NB4 (cell line): ENCODE measurements at regions not wholly inside any gene's neighbourhood (a gene's known extent, or its start where the extent isn't known, plus 50 kb on each side); places are given as distances from the start of the nearest gene placed in this dataset.

Experiments used
- MYC ChIP-seq: IDR thresholded peaks from 2 replicates; pipeline ENCODE4 v1.6.1; 2011; ENCODE audit warnings: low read depth, low read length
- POLR2A ChIP-seq: IDR thresholded peaks from 2 replicates; pipeline ENCODE4 v1.6.1; 2011; ENCODE audit warnings: mild to moderate bottlenecking; ENCODE audit not compliant: insufficient read length; ENCODE audit errors: extremely low read depth
- TF ChIP-seq, protein P1 (sequence below): IDR thresholded peaks from one replicate; pipeline ENCODE4 v1.5.1; 2012; ENCODE audit warnings: low read depth, low read length
- TF ChIP-seq, protein P2 (sequence below): IDR thresholded peaks from 2 replicates; pipeline ENCODE4 v1.6.1; 2011; ENCODE audit warnings: low read depth, low read length

DNA sequence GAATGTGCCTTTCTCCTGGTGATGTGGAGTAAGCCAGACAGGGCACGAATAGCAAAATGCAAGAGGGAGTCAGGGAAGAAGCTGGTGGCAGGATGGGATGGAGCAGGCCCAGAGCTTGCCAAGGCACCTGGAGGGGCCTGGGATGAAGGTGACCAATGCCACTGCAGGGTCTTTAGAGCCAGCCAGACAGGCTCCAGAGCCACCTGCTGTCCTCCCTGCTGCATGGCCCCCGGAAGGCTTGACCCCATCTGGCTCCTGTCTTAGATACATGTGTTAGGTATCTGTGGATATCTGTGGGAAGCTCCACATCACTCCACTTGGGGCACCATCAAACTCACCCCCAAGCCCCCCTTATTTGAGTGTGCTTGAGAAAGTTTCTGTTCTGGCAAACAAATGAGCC is 99.9 kb upstream of the ATL2 start:
- TF ChIP-seq, protein P1, sequence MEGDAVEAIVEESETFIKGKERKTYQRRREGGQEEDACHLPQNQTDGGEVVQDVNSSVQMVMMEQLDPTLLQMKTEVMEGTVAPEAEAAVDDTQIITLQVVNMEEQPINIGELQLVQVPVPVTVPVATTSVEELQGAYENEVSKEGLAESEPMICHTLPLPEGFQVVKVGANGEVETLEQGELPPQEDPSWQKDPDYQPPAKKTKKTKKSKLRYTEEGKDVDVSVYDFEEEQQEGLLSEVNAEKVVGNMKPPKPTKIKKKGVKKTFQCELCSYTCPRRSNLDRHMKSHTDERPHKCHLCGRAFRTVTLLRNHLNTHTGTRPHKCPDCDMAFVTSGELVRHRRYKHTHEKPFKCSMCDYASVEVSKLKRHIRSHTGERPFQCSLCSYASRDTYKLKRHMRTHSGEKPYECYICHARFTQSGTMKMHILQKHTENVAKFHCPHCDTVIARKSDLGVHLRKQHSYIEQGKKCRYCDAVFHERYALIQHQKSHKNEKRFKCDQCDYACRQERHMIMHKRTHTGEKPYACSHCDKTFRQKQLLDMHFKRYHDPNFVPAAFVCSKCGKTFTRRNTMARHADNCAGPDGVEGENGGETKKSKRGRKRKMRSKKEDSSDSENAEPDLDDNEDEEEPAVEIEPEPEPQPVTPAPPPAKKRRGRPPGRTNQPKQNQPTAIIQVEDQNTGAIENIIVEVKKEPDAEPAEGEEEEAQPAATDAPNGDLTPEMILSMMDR, result no peak
- TF ChIP-seq, protein P2, sequence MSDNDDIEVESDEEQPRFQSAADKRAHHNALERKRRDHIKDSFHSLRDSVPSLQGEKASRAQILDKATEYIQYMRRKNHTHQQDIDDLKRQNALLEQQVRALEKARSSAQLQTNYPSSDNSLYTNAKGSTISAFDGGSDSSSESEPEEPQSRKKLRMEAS, result no peak
- TF ChIP-seq POLR2A, result no peak
- no peak for TF ChIP-seq MYC
